8988T (cell line): ENCODE measurements at regions not wholly inside any gene's neighbourhood (a gene's known extent, or its start where the extent isn't known, plus 50 kb on each side); places are given as distances from the start of the nearest gene placed in this dataset.

Source experiments
- DNase-seq: peaks from one replicate; pipeline ENCODE4 v3.0.0; 2011

- DNase-seq = no peak
Measured at GRCh38 chr7:132666071-132666773, 90.0 kb upstream of the PLXNA4 start.

GRCh38 chr7:132656846-132657776 lies 80.8 kb upstream of the PLXNA4 start:
- no peak for DNase-seq

- DNase-seq = no peak
Measured at GRCh38 chr7:132656341-132656740, 80.1 kb upstream of the PLXNA4 start.

- DNase-seq = no peak
Measured at GRCh38 chr7:132655131-132655727, 79.0 kb upstream of the PLXNA4 start.

- DNase-seq = no peak
Measured at GRCh38 chr7:132654150-132654549, 77.9 kb upstream of the PLXNA4 start.

- DNase-seq = no peak
Measured at GRCh38 chr7:132653366-132653930, 77.2 kb upstream of the PLXNA4 start.

- DNase-seq = no peak
Measured at GRCh38 chr7:132652507-132652906, 76.2 kb upstream of the PLXNA4 start.

- peak; percentile 17 for DNase-seq
Measured at GRCh38 chr7:132650498-132650897, 74.2 kb upstream of the PLXNA4 start.

- DNase-seq = no peak
Measured at GRCh38 chr7:132647311-132647710, 71.0 kb upstream of the PLXNA4 start.

GRCh38 chr7:132646052-132646451 lies 69.8 kb upstream of the PLXNA4 start:
- DNase-seq = no peak

GRCh38 chr7:132643302-132643701 lies 67.0 kb upstream of the PLXNA4 start:
- DNase-seq = no peak

- no peak for DNase-seq
Measured at GRCh38 chr7:132641238-132641637, 65.0 kb upstream of the PLXNA4 start.

- DNase-seq = no peak
Measured at GRCh38 chr7:132639983-132640382, 63.7 kb upstream of the PLXNA4 start.

- no peak for DNase-seq
Measured at GRCh38 chr7:132638000-132638399, 61.7 kb upstream of the PLXNA4 start.

GRCh38 chr7:132636581-132636980 lies 60.3 kb upstream of the PLXNA4 start:
- no peak for DNase-seq

GRCh38 chr7:132635127-132635526 lies 58.9 kb upstream of the PLXNA4 start:
- DNase-seq = no peak

- DNase-seq = no peak
Measured at GRCh38 chr7:132630834-132631233, 54.6 kb upstream of the PLXNA4 start.
